WTC11 (cell line): ENCODE measurements at regions not wholly inside any gene's neighbourhood (a gene's known extent, or its start where the extent isn't known, plus 50 kb on each side); places are given as distances from the start of the nearest gene placed in this dataset.

Source experiments
- ATAC-seq: fragments of 200-7000 bp; cut with Tn5 transposase; 2 replicates; pipeline ENCODE4 v1.10.0; 2021; ENCODE audit warnings: mild to moderate bottlenecking, moderate library complexity
- CTCF ChIA-PET: fragments of 300-600 bp; sonication (Branson Sonifier 250); formaldehyde crosslinking; loops from one replicate; lab custom pipeline; 2021; ENCODE audit warnings: antibody characterized with exemption; lab: Charles Lee
- POLR2A ChIA-PET: fragments of 350-600 bp; sonication (Branson Sonifier 250); formaldehyde crosslinking; loops from one replicate; lab custom pipeline; 2021; ENCODE audit warnings: antibody characterized with exemption; lab: Charles Lee
- DNase-seq: peaks from one replicate; pipeline ENCODE4 v3.0.0; 2021; ENCODE audit warnings: low spot score
- H3K27ac Mint-ChIP-seq: 2 replicates; pipeline ENCODE4 v1.8.0; 2021; ENCODE audit warnings: mixed read lengths
- H3K27me3 Mint-ChIP-seq: 2 replicates; pipeline ENCODE4 v1.8.0; 2021; ENCODE audit warnings: low read depth, mild to moderate bottlenecking, moderate library complexity, mixed read lengths
- H3K36me3 Mint-ChIP-seq: 2 replicates; pipeline ENCODE4 v1.8.0; 2021; ENCODE audit warnings: mixed read lengths
- H3K4me1 Mint-ChIP-seq: 2 replicates; pipeline ENCODE4 v1.8.0; 2022; ENCODE audit warnings: mixed read lengths
- H3K4me3 Mint-ChIP-seq: 2 replicates; pipeline ENCODE4 v1.8.0; 2021; ENCODE audit warnings: mild to moderate bottlenecking, moderate library complexity, mixed read lengths
- H3K9me3 Mint-ChIP-seq: 2 replicates; pipeline ENCODE4 v1.8.0; 2021; ENCODE audit warnings: mixed read lengths
- ATF1 ChIP-seq: sonication (generic); formaldehyde crosslinking; IDR thresholded peaks from 2 replicates; pipeline ENCODE4 v1.8.1; 2023; ENCODE audit warnings: mild to moderate bottlenecking, moderate library complexity, missing genetic modification reagents
- ATF6 ChIP-seq: sonication (generic); formaldehyde crosslinking; IDR thresholded peaks from 2 replicates; pipeline ENCODE4 v1.8.1; 2023; ENCODE audit warnings: mild to moderate bottlenecking, missing genetic modification reagents
- CREM ChIP-seq: sonication (generic); formaldehyde crosslinking; IDR thresholded peaks from 2 replicates; pipeline ENCODE4 v1.8.1; 2022; ENCODE audit warnings: mild to moderate bottlenecking, missing genetic modification reagents, moderate library complexity
- CTCF ChIP-seq: fragments of 200-600 bp; IDR thresholded peaks from 2 replicates; pipeline ENCODE4 v1.8.0; 2022; ENCODE audit warnings: antibody characterized with exemption
- E2F5 ChIP-seq: sonication (generic); formaldehyde crosslinking; IDR thresholded peaks from 2 replicates; pipeline ENCODE4 v1.8.1; 2022; ENCODE audit warnings: mild to moderate bottlenecking, moderate library complexity, missing genetic modification reagents
- ELF4 ChIP-seq: sonication (generic); formaldehyde crosslinking; IDR thresholded peaks from 2 replicates; pipeline ENCODE4 v1.8.1; 2022; ENCODE audit warnings: low read depth, mild to moderate bottlenecking, moderate library complexity, missing genetic modification reagents
- ERG ChIP-seq: fragments of 250-450 bp; sonication (Bioruptor Pico); IDR thresholded peaks from 2 replicates; pipeline ENCODE4 v1.8.0; 2021; ENCODE audit warnings: mild to moderate bottlenecking
- GABPB1 ChIP-seq: sonication (generic); formaldehyde crosslinking; IDR thresholded peaks from 2 replicates; pipeline ENCODE4 v1.8.1; 2023; ENCODE audit warnings: mild to moderate bottlenecking, missing genetic modification reagents
- HMGA2 ChIP-seq: fragments of 250-450 bp; sonication (Bioruptor Pico); IDR thresholded peaks from 2 replicates; pipeline ENCODE4 v1.4.0; 2021; ENCODE audit warnings: mild to moderate bottlenecking, moderate library complexity
- IRF2 ChIP-seq: sonication (generic); formaldehyde crosslinking; IDR thresholded peaks from 2 replicates; pipeline ENCODE4 v1.8.0; 2022; ENCODE audit warnings: low read depth, missing genetic modification reagents, borderline replicate concordance
- JUN ChIP-seq: sonication (generic); formaldehyde crosslinking; IDR thresholded peaks from 2 replicates; pipeline ENCODE4 v1.8.0; 2023; ENCODE audit warnings: mild to moderate bottlenecking, missing genetic modification reagents
- NR1H2 ChIP-seq: sonication (generic); formaldehyde crosslinking; IDR thresholded peaks from 2 replicates; pipeline ENCODE4 v1.9.0; 2021; ENCODE audit warnings: mild to moderate bottlenecking, moderate library complexity, missing genetic modification reagents
- OVOL2 ChIP-seq: fragments of 250-450 bp; sonication (Bioruptor Pico); IDR thresholded peaks from 2 replicates; pipeline ENCODE4 v1.9.0; 2021; ENCODE audit warnings: mild to moderate bottlenecking, borderline replicate concordance
- PRRX2 ChIP-seq: fragments of 250-450 bp; sonication (Bioruptor Pico); IDR thresholded peaks from 2 replicates; pipeline ENCODE4 v1.8.0; 2021; ENCODE audit warnings: mild to moderate bottlenecking
- SMAD3 ChIP-seq: sonication (generic); formaldehyde crosslinking; IDR thresholded peaks from 2 replicates; pipeline ENCODE4 v1.8.0; 2022; ENCODE audit warnings: missing genetic modification reagents, mild to moderate bottlenecking, borderline replicate concordance
- SP1 ChIP-seq: sonication (generic); formaldehyde crosslinking; conservative IDR thresholded peaks from 2 replicates; pipeline ENCODE4 v1.8.1; 2022; ENCODE audit warnings: missing genetic modification reagents
- TEAD4 ChIP-seq: sonication (generic); formaldehyde crosslinking; IDR thresholded peaks from 2 replicates; pipeline ENCODE4 v1.8.0; 2022; ENCODE audit warnings: mild to moderate bottlenecking, missing genetic modification reagents
- TP53 ChIP-seq: sonication (generic); formaldehyde crosslinking; IDR thresholded peaks from 2 replicates; pipeline ENCODE4 v1.8.1; 2023; ENCODE audit warnings: mild to moderate bottlenecking, missing genetic modification reagents
- ZBTB21 ChIP-seq: sonication (generic); formaldehyde crosslinking; IDR thresholded peaks from 2 replicates; pipeline ENCODE4 v1.8.1; 2023; ENCODE audit warnings: mild to moderate bottlenecking, missing genetic modification reagents, borderline replicate concordance
- ZMAT4 ChIP-seq: fragments of 250-450 bp; sonication (Bioruptor Pico); IDR thresholded peaks from 2 replicates; pipeline ENCODE4 v1.9.0; 2021; ENCODE audit warnings: mild to moderate bottlenecking
- ZNF138 ChIP-seq: sonication (generic); formaldehyde crosslinking; conservative IDR thresholded peaks from 2 replicates; pipeline ENCODE4 v1.8.1; 2022; ENCODE audit warnings: mild to moderate bottlenecking, moderate library complexity, missing genetic modification reagents
- ZNF532 ChIP-seq: fragments of 250-450 bp; sonication (Bioruptor Pico); IDR thresholded peaks from 2 replicates; pipeline ENCODE4 v1.9.0; 2021; ENCODE audit warnings: mild to moderate bottlenecking, borderline replicate concordance
- ZNF671 ChIP-seq: fragments of 250-450 bp; sonication (Bioruptor Pico); IDR thresholded peaks from 2 replicates; pipeline ENCODE4 v1.8.0; 2021; ENCODE audit warnings: mild to moderate bottlenecking

GRCh38 chr10:89095701-89096391 is 105.2 kb downstream of the FAS start:
- Mint-ChIP-seq H3K9me3 (no peaks in the 10 kb centered on the region), H3K36me3 (no peaks in the 10 kb centered on the region), H3K27me3 (no peaks in the 10 kb centered on the region), H3K27ac (no peak overlapping the region), H3K4me3 (no peak overlapping the region), H3K4me1 (0 out of 2 replicates have a peak, but pooled peaks cover 6% of the 10 kb centered on the region)
- no peak for TF ChIP-seq ZNF671 (CRISPR knock-in tag)
- no peak for TF ChIP-seq ERG (CRISPR knock-in tag)
- no peak for TF ChIP-seq NR1H2 (CRISPR knock-in tag)
- TF ChIP-seq SMAD3 (CRISPR knock-in tag) = no peak
- TF ChIP-seq IRF2 (CRISPR knock-in tag) = no peak
- TF ChIP-seq E2F5 = no peak
- TF ChIP-seq ATF6 (CRISPR knock-in tag) = no peak
- TF ChIP-seq TEAD4 = no peak
- no peak for TF ChIP-seq ZNF532 (CRISPR knock-in tag)
- TF ChIP-seq TP53 (CRISPR knock-in tag) = no peak
- TF ChIP-seq ATF1 (CRISPR knock-in tag) = no peak
- TF ChIP-seq HMGA2 (CRISPR knock-in tag) = no peak
- no peak for TF ChIP-seq CTCF
- no peak for TF ChIP-seq SP1 (CRISPR knock-in tag)
- TF ChIP-seq CREM = no peak
- TF ChIP-seq ELF4 = no peak
- ATAC-seq (no peak), DNase-seq (no peak)
- POLR2A ChIA-PET = no interaction called here
- CTCF ChIA-PET = no interaction called here

- Mint-ChIP-seq H3K9me3 (no peaks in the 10 kb centered on the region), H3K36me3 (no peaks in the 10 kb centered on the region), H3K27me3 (no peaks in the 10 kb centered on the region), H3K4me3 (no peak overlapping the region), H3K4me1 (0 out of 2 replicates have a peak, but pooled peaks cover 6% of the 10 kb centered on the region), H3K27ac (no peak overlapping the region)
- POLR2A ChIA-PET = no interaction called here
- CTCF ChIA-PET = no interaction called here
- no peak for DNase-seq
- no peak for ATAC-seq
- TF ChIP-seq OVOL2 (CRISPR knock-in tag) (no peak), ZBTB21 (no peak), ZNF138 (no peak), PRRX2 (CRISPR knock-in tag) (no peak), NR1H2 (CRISPR knock-in tag) (no peak), JUN (no peak), ZMAT4 (CRISPR knock-in tag) (no peak), GABPB1 (CRISPR knock-in tag) (no peak)
These were observed 103.1 kb downstream of the FAS start for GRCh38 chr10:89093728-89094127.
